ENCODE measurements at regions not wholly inside any gene's neighbourhood (a gene's known extent, or its start where the extent isn't known, plus 50 kb on each side); places are given as distances from the start of the nearest gene placed in this dataset.

GRCh38 chr1:17913326-17914115 lies 158.4 kb downstream of the ACTL8 start:
- no peak overlapping the region for H2AK5ac ChIP-seq (ENCODE audit: insufficient read length, low read length)
- no peaks in the 10 kb centered on the region for H3K23me2 ChIP-seq (ENCODE audit: insufficient read length, low read depth, low read length, poor library complexity, severe bottlenecking)
- H4K20me1 ChIP-seq (ENCODE audit: control insufficient read depth, insufficient read depth, insufficient read length): no peaks in the 10 kb centered on the region
- H3K4me1 Mint-ChIP-seq: peaks cover 18 to 32% of the 10 kb centered on the region in 2 experiments
- H4K5ac ChIP-seq (ENCODE audit: insufficient read length, low read depth, low read length): no peak overlapping the region
- no peak overlapping the region for H3T11ph ChIP-seq (ENCODE audit: low read length)
- H3K4me3 Mint-ChIP-seq: no peak overlapping the region
- no peaks in the 10 kb centered on the region for H3K79me1 ChIP-seq (ENCODE audit: insufficient read depth, low read depth, low read length, poor library complexity, severe bottlenecking)
- H3K9me3 ChIP-seq (ENCODE audit: control insufficient read depth, low read depth, low read length): no peaks in the 10 kb centered on the region
- WGBS (ENCODE audit: extremely low coverage, insufficient read length, low lambda C conversion rate): no CpG with 5 or more reads among the region's 14 CpGs
- H3K4ac ChIP-seq (ENCODE audit: low read depth, low read length): no peak overlapping the region
- no peak overlapping the region for H2BK15ac ChIP-seq (ENCODE audit: low read depth, low read length)
- no peak overlapping the region for H4K8ac ChIP-seq (replicated peaks; ENCODE audit: insufficient read length, low read depth, low read length)
- no peak for TF ChIP-seq CTCF (conservative IDR thresholded peaks at IDR 0.05)
- H3K4me2 ChIP-seq (ENCODE audit: insufficient read depth, insufficient read length, low read length): no peak overlapping the region
- H2BK20ac ChIP-seq (ENCODE audit: low read depth, low read length, poor library complexity, severe bottlenecking): no peak overlapping the region
- H3K18ac ChIP-seq (ENCODE audit: insufficient read length, low read depth, low read length): no peak overlapping the region
- no peak overlapping the region for H3K27ac Mint-ChIP-seq
- H3K56ac ChIP-seq (ENCODE audit: insufficient read length, low read depth, low read length): no peak overlapping the region
- H4K91ac ChIP-seq (ENCODE audit: insufficient read length, low read depth, low read length): no peak overlapping the region
- H3K79me2 ChIP-seq (ENCODE audit: insufficient read depth, low read length): no peaks in the 10 kb centered on the region
- H3K27me3 Mint-ChIP-seq (ENCODE audit: low read depth): peaks cover 30% of the 10 kb centered on the region
- DNase-seq: peak; percentile 27
- no peak overlapping the region for H2BK120ac ChIP-seq (ENCODE audit: low read depth, low read length, poor library complexity, severe bottlenecking)
- no peaks in the 10 kb centered on the region for H3K9me3 Mint-ChIP-seq
- H2BK12ac ChIP-seq (ENCODE audit: insufficient read length, low read depth, low read length): no peak overlapping the region
- no peak overlapping the region for H3K14ac ChIP-seq (ENCODE audit: insufficient read depth, low read length)
- H3K23ac ChIP-seq (ENCODE audit: insufficient read length, low read depth, low read length): no peak overlapping the region
- no peaks in the 10 kb centered on the region for H3K27me3 ChIP-seq (ENCODE audit: insufficient read depth, low read length)
- no peak overlapping the region for H3K27ac ChIP-seq (ENCODE audit: insufficient read length, low read depth, low read length)
- no peaks in the 10 kb centered on the region for H3K36me3 Mint-ChIP-seq (ENCODE audit: insufficient read depth in 1 of 3, low read depth in 3 of 3)
- no peak overlapping the region for H2AFZ ChIP-seq (ENCODE audit: low read length)
- H2BK5ac ChIP-seq (ENCODE audit: insufficient read length, low read length): no peak overlapping the region
- H3K4me1 ChIP-seq (ENCODE audit: insufficient read depth, low read length): no peaks in the 10 kb centered on the region; the same call in 1 of the 2 replicates
- H3K9ac ChIP-seq (ENCODE audit: extremely low read depth, insufficient read length, low read length): no peak overlapping the region

All from H9 (cell line).